ENCODE measurements at regions not wholly inside any gene's neighbourhood (a gene's known extent, or its start where the extent isn't known, plus 50 kb on each side); places are given as distances from the start of the nearest gene placed in this dataset.

- Mint-ChIP-seq H3K27ac (no peak overlapping the region), H3K27me3 (ENCODE audit: insufficient read depth) (peaks cover 15% of the 10 kb centered on the region), H3K4me3 (no peak overlapping the region), H3K36me3 (ENCODE audit: low read depth) (no peaks in the 10 kb centered on the region), H3K4me1 (ENCODE audit: low read depth) (peaks cover 9% of the 10 kb centered on the region), H3K9me3 (no peaks in the 10 kb centered on the region)
- no peak for DNase-seq (ENCODE audit: low spot score)
- intact Hi-C loops (cut with micrococcal nuclease): no loop called here
Observed at GRCh38 chr2:136225950-136226835, 108.2 kb upstream of the CXCR4 start.

GRCh38 chr2:136223274-136223673 is 105.3 kb upstream of the CXCR4 start:
- intact Hi-C loops (cut with micrococcal nuclease): no loop called here
- Mint-ChIP-seq H3K4me3 (no peak overlapping the region), H3K27ac (no peak overlapping the region), H3K9me3 (no peaks in the 10 kb centered on the region), H3K27me3 (ENCODE audit: insufficient read depth) (peaks cover 3% of the 10 kb centered on the region), H3K36me3 (ENCODE audit: low read depth) (peaks cover 2% of the 10 kb centered on the region), H3K4me1 (ENCODE audit: low read depth) (peaks cover 9% of the 10 kb centered on the region)
- no peak for DNase-seq (ENCODE audit: low spot score)

DNA sequence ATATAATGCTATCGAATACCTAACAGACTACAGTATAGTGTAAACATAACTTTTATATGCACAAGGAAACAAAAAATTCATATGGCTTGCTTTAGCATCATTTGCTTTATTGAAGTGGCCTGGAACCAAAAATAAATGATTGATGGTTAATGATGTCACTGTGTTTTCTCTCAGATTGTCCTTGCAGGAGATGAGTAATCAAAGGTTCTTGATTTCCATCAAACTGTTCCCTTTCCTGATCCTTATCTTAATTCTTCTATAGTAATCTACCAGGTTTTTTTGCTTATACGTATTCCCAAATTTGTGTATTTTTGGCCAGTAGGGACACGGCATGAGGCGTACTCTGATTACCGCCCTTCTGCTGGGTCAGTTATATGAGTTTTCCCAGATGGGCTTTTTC is 104.9 kb upstream of the CXCR4 start:
- Mint-ChIP-seq H3K27ac (no peak overlapping the region), H3K4me3 (no peak overlapping the region), H3K4me1 (ENCODE audit: low read depth) (peaks cover 9% of the 10 kb centered on the region), H3K27me3 (ENCODE audit: insufficient read depth) (peaks cover 3% of the 10 kb centered on the region), H3K9me3 (no peaks in the 10 kb centered on the region), H3K36me3 (ENCODE audit: low read depth) (peaks cover 2% of the 10 kb centered on the region)
- DNase-seq (ENCODE audit: low spot score): no peak
- intact Hi-C loops (cut with micrococcal nuclease): no loop called here

DNA sequence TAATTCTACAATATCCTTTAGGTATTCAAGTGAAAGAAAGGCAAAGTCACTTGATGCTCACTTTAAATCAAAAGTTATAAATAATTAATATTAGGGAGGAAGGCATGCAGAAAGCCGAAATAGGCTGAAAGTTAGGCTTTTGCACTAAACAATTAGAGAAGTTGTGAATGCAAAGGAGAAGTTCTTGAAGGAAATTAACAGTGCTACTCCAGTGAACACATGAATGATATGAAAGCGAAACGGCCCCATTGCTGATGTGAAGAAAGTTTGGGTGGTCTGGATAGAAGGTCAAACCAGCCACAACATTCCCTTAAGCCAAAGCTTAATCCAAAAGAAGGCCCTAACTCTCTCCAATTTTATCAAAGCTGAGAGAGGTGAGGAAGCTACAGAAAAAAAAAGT is 103.1 kb upstream of the CXCR4 start:
- no peak overlapping the region for H3K27ac Mint-ChIP-seq
- H3K4me3 Mint-ChIP-seq: no peak overlapping the region
- H3K27me3 Mint-ChIP-seq (ENCODE audit: insufficient read depth): peaks cover 3% of the 10 kb centered on the region
- no peaks in the 10 kb centered on the region for H3K9me3 Mint-ChIP-seq
- peaks cover 4% of the 10 kb centered on the region for H3K4me1 Mint-ChIP-seq (ENCODE audit: low read depth)
- intact Hi-C loops (cut with micrococcal nuclease): no loop called here
- DNase-seq (ENCODE audit: low spot score): no peak
- peaks cover 2% of the 10 kb centered on the region for H3K36me3 Mint-ChIP-seq (ENCODE audit: low read depth)

DNA sequence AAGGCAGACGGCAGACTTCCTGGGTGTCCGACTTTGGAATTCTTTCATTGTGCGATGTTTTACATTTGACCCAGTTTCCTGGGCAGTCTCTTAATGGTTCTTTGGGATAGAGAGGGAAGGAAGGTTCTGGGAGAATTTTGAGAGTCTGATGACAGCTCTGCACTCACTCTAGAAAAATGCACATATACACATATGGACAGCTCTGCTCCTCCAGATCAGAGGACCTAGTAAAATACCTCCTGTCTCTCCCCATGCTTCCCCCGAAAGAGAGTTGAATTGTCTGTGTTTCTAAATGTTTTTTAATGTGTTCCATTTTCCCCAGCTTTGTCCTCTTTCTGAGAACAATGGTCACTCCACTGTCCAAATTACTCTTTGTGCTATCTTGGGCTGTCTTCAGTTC is 102.0 kb upstream of the CXCR4 start:
- H3K9me3 Mint-ChIP-seq: no peaks in the 10 kb centered on the region
- intact Hi-C loops (cut with micrococcal nuclease): no loop called here
- H3K27me3 Mint-ChIP-seq (ENCODE audit: insufficient read depth): peaks cover 3% of the 10 kb centered on the region

DNA sequence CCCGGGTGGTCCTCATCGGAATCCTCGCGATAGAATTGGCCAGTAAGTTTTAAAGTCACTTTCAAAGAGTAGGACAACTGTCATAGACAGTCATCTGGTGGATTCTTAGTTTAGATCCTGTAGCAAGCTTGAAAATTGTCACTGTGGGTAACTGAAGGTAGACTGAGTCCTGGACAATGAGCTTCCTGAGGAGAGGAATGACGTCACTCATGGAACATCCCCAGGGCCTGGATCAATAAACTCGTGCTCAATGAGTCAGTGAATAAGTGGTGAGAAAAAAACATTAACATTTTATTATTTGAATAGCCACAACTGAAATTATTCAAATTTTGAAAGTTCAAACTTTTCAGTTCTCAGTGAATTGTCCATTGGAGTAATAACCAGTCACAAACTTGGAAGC is 101.4 kb upstream of the CXCR4 start:
- Mint-ChIP-seq H3K27me3 (ENCODE audit: insufficient read depth) (peaks cover 3% of the 10 kb centered on the region), H3K4me1 (ENCODE audit: low read depth) (no peaks in the 10 kb centered on the region), H3K36me3 (ENCODE audit: low read depth) (peaks cover 2% of the 10 kb centered on the region), H3K4me3 (no peak overlapping the region), H3K9me3 (no peaks in the 10 kb centered on the region), H3K27ac (no peak overlapping the region)
- DNase-seq (ENCODE audit: low spot score): no peak
- intact Hi-C loops (cut with micrococcal nuclease): no loop called here

More for the DNA sequence above, 102.0 kb upstream of the CXCR4 start:
- Mint-ChIP-seq H3K4me3 (no peak overlapping the region), H3K4me1 (ENCODE audit: low read depth) (no peaks in the 10 kb centered on the region), H3K36me3 (ENCODE audit: low read depth) (peaks cover 2% of the 10 kb centered on the region), H3K27ac (no peak overlapping the region)
- no peak for DNase-seq (ENCODE audit: low spot score)

- H3K27ac Mint-ChIP-seq: no peak overlapping the region
- DNase-seq (ENCODE audit: low spot score): no peak
Observed at GRCh38 chr2:136217996-136218395, 100.0 kb upstream of the CXCR4 start.

GRCh38 chr2:136215908-136216472 is 98.0 kb upstream of the CXCR4 start:
- Mint-ChIP-seq H3K4me3 (no peak overlapping the region), H3K4me1 (ENCODE audit: low read depth) (peaks cover 24% of the 10 kb centered on the region), H3K36me3 (ENCODE audit: low read depth) (peaks cover 2% of the 10 kb centered on the region), H3K27ac (no peak overlapping the region), H3K27me3 (ENCODE audit: insufficient read depth) (peaks cover 4% of the 10 kb centered on the region), H3K9me3 (no peaks in the 10 kb centered on the region)
- intact Hi-C loops (cut with micrococcal nuclease): no loop called here
- DNase-seq (ENCODE audit: low spot score): no peak

More at GRCh38 chr2:136217996-136218395, 100.0 kb upstream of the CXCR4 start:
- H3K4me3 Mint-ChIP-seq: no peak overlapping the region
- intact Hi-C loops (cut with micrococcal nuclease): no loop called here
- peaks cover 2% of the 10 kb centered on the region for H3K36me3 Mint-ChIP-seq (ENCODE audit: low read depth)
- peaks cover 7% of the 10 kb centered on the region for H3K27me3 Mint-ChIP-seq (ENCODE audit: insufficient read depth)
- H3K4me1 Mint-ChIP-seq (ENCODE audit: low read depth): peaks cover 6% of the 10 kb centered on the region
- no peaks in the 10 kb centered on the region for H3K9me3 Mint-ChIP-seq

- H3K27ac Mint-ChIP-seq: no peak overlapping the region
Observed at GRCh38 chr2:136215449-136215848, 97.5 kb upstream of the CXCR4 start.

GRCh38 chr2:136214307-136215200 is 96.6 kb upstream of the CXCR4 start:
- H3K27me3 Mint-ChIP-seq (ENCODE audit: insufficient read depth): peaks cover 4% of the 10 kb centered on the region
- H3K4me3 Mint-ChIP-seq: no peak overlapping the region
- H3K27ac Mint-ChIP-seq: no peak overlapping the region
- H3K9me3 Mint-ChIP-seq: peaks cover 11% of the 10 kb centered on the region
- no peak for DNase-seq (ENCODE audit: low spot score)
- peaks cover 30% of the 10 kb centered on the region for H3K4me1 Mint-ChIP-seq (ENCODE audit: low read depth)
- no peaks in the 10 kb centered on the region for H3K36me3 Mint-ChIP-seq (ENCODE audit: low read depth)
- intact Hi-C loops (cut with micrococcal nuclease): no loop called here

More at GRCh38 chr2:136215449-136215848, 97.5 kb upstream of the CXCR4 start:
- intact Hi-C loops (cut with micrococcal nuclease): no loop called here
- DNase-seq (ENCODE audit: low spot score): no peak
- H3K4me3 Mint-ChIP-seq: no peak overlapping the region
- peaks cover 2% of the 10 kb centered on the region for H3K36me3 Mint-ChIP-seq (ENCODE audit: low read depth)
- H3K27me3 Mint-ChIP-seq (ENCODE audit: insufficient read depth): peaks cover 4% of the 10 kb centered on the region
- H3K9me3 Mint-ChIP-seq: peaks cover 3% of the 10 kb centered on the region
- H3K4me1 Mint-ChIP-seq (ENCODE audit: low read depth): peaks cover 27% of the 10 kb centered on the region

DNA sequence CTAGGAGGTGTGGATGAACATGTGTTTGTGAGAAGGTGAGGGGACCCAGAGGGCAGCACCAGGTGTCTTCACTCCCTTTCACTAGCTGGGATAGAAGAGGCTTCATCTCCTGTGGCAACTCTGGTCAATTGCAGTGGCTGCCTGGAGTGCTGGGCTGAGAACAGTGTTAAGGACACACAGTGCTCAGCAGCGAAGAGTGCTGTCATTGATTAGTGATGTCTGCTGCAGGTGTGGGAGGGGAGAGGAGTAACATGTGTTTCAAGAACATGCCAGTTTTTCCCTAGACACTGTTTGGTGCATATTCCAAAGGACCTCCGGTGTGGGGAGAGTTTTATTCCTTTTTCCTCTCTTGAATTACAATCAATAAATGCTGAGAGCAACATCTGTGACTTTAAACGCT is 95.9 kb upstream of the CXCR4 start:
- H3K4me3 Mint-ChIP-seq: no peak overlapping the region
- no peak for DNase-seq (ENCODE audit: low spot score)
- intact Hi-C loops (cut with micrococcal nuclease): no loop called here
- peaks cover 18% of the 10 kb centered on the region for H3K9me3 Mint-ChIP-seq
- peaks cover 30% of the 10 kb centered on the region for H3K4me1 Mint-ChIP-seq (ENCODE audit: low read depth)
- H3K27me3 Mint-ChIP-seq (ENCODE audit: insufficient read depth): peaks cover 4% of the 10 kb centered on the region
- no peak overlapping the region for H3K27ac Mint-ChIP-seq
- H3K36me3 Mint-ChIP-seq (ENCODE audit: low read depth): no peaks in the 10 kb centered on the region

DNA sequence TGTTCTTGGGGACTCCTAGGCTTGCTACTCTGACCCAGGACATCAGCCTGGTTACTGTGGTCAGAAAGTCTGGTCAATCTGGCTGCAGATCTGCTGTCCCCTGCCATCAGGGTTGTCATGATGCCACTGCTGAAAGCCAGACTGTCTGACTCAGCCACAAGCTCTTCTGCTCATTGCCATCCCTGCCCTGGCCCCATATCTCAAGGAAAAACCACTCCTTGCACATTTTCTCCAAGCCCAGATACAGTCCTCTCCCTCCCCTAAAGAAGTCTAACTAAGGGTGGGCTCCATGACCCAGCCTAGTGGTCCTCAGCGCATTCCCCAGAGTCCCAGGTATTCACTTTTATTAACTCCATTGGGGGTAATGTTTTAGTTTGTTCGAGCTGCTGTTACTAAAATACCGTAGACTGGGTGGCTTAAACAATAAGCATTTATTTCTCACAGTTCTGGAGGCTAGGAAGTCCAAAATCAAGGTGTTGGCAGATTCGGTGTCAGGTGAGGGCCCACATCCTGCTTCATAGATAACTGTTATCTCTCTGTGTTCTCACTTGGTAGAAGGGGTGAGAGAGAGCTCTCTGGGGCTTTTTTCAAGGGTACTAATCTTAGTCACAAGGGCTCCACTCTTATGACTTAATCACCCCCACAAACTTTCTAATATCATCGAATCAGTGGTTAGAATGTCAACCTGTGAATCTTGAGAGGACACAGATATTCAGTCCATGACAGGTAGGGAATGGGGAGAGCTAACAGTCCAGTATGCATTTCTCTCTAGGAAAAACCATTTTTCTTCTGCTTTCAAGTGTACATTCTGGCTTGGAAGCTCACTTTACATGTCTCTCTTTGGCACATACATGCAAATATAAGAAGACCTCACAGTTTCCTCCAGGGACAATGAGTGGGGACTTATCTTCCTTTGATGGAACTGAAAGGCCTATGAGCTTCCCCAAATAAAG is 94.8 kb upstream of the CXCR4 start:
- Mint-ChIP-seq H3K27ac (no peak overlapping the region), H3K4me1 (ENCODE audit: low read depth) (peaks cover 30% of the 10 kb centered on the region), H3K9me3 (peaks cover 18% of the 10 kb centered on the region), H3K4me3 (no peak overlapping the region), H3K27me3 (ENCODE audit: insufficient read depth) (peaks cover 4% of the 10 kb centered on the region), H3K36me3 (ENCODE audit: low read depth) (no peaks in the 10 kb centered on the region)
- intact Hi-C loops (cut with micrococcal nuclease): no loop called here
- DNase-seq (ENCODE audit: low spot score): no peak

All from activated T-helper 1 cell treated with anti-CD3 and anti-CD28 coated beads, Interleukin-12 subunit alpha, Interleukin-12 subunit beta, Interleukin-2, Interleukin-4 antibody, amounts not matched to agents 30 ng/mL and 10 ng/mL and 1 ng/mL, durations not matched to agents 14 hours and 24 hours and 36 hours (primary cell).